K562 (cell line): ENCODE measurements at regions not wholly inside any gene's neighbourhood (a gene's known extent, or its start where the extent isn't known, plus 50 kb on each side); places are given as distances from the start of the nearest gene placed in this dataset.

Source experiments
- ATAC-seq: fragments of 200-7000 bp; cut with Tn5 transposase; 3 replicates; pipeline ENCODE4 v1.9.1; 2020; ENCODE audit warnings: moderate library complexity
- BruUV-seq: library from RNA; stranded (reverse); fragments of 400-500 nt; replicated peaks from 2 replicates; lab custom pipeline; 2021; lab: Mats Ljungman, UMichigan
- CTCF ChIA-PET: fragments of 300-600 bp; formaldehyde crosslinking; extraction: SDS; loops from one replicate; lab custom pipeline; 2021; ENCODE audit warnings: low intra/inter-chr PET ratio; lab: Yijun Ruan, JAX
- POLR2A ChIA-PET: fragments of 300-600, 350-650 bp; sonication (Branson Sonifier 250); formaldehyde crosslinking; extraction: SDS; loops from one replicate; lab custom pipeline; 2021; ENCODE audit warnings: antibody characterized with exemption, inconsistent platforms; lab: Yijun Ruan, JAX
- DNase-seq, 4 experiments: peaks; one replicate each; pipeline versions ENCODE4 v3.0.0 to v3.0.0-alpha.2; 2011 to 2018; ENCODE audit warnings: low spot score in 3 of 4, mixed read lengths in 3 of 4; ENCODE audit errors: extremely low read depth in 1 of 4
- FAIRE-seq: peaks from 2 replicates; lab custom pipeline; 2011; peaks lifted over from hg19 to GRCh38; lab: Jason Lieb, UNC
- H2AFZ ChIP-seq: 2 replicates; pipeline ENCODE4 v1.6.0; 2011; ENCODE audit warnings: low read depth, low read length, control low read depth, inconsistent platforms
- H3K27ac ChIP-seq: fragments of 200-600 bp; 3 replicates; pipeline ENCODE4 v1.8.0; 2011; ENCODE audit warnings: low read depth, mild to moderate bottlenecking, control low read depth, inconsistent platforms, low read length, moderate library complexity, mixed read lengths; ENCODE audit errors: extremely low read depth
- H3K27me3 ChIP-seq, 2 experiments: fragments of 300-600 bp in 1 of 2; 2 replicates in 1 of 2; 3 replicates in 1 of 2; pipeline versions ENCODE4 v1.6.0 to v1.8.0; 2011; ENCODE audit warnings: inconsistent platforms in 2 of 2, low read length in 2 of 2, mild to moderate bottlenecking in 1 of 2, mixed read lengths in 1 of 2, moderate library complexity in 1 of 2; ENCODE audit not compliant: control insufficient read depth in 2 of 2, insufficient read depth in 2 of 2
- H3K36me3 ChIP-seq: fragments of 300-600 bp; 3 replicates; pipeline ENCODE4 v1.8.0; 2011; ENCODE audit warnings: mild to moderate bottlenecking, low read length, inconsistent platforms; ENCODE audit not compliant: control insufficient read depth, insufficient read depth
- H3K4me1 ChIP-seq, 2 experiments: fragments of 200-600 bp in 1 of 2; replicated peaks in 1 of 2; 2 replicates in 1 of 2; 3 replicates in 1 of 2; pipeline versions ENCODE4 v1.5.1 to v1.8.0; 2011; ENCODE audit warnings: inconsistent platforms in 2 of 2, low read length in 2 of 2, mild to moderate bottlenecking in 1 of 2, mixed read lengths in 1 of 2, moderate library complexity in 1 of 2; ENCODE audit not compliant: control insufficient read depth in 2 of 2, insufficient read depth in 2 of 2
- H3K4me2 ChIP-seq: 2 replicates; pipeline ENCODE4 v1.6.1; 2011; ENCODE audit warnings: low read length, control low read depth, inconsistent platforms, mixed read lengths; ENCODE audit not compliant: insufficient read depth
- H3K4me3 ChIP-seq: fragments of 200-600 bp; sonication (generic), shearing (Covaris generic); 2 replicates; pipeline ENCODE4 v1.5.1; 2016; ENCODE audit warnings: control low read depth, inconsistent platforms
- H3K79me2 ChIP-seq: fragments of 200-600 bp; 3 replicates; pipeline ENCODE4 v1.8.0; 2011; ENCODE audit warnings: low read length, inconsistent platforms; ENCODE audit not compliant: control insufficient read depth, insufficient read depth
- H3K9ac ChIP-seq, 2 experiments: 2 replicates each; pipeline versions ENCODE4 v1.6.0 to v1.6.1; 2011; ENCODE audit warnings: low read depth in 2 of 2, low read length in 2 of 2, control low read depth in 1 of 2, inconsistent platforms in 1 of 2, mild to moderate bottlenecking in 1 of 2, mixed read lengths in 1 of 2; ENCODE audit not compliant: insufficient read depth in 1 of 2
- H3K9me1 ChIP-seq: one replicate; pipeline ENCODE4 v1.6.0; 2011; ENCODE audit warnings: inconsistent platforms, mild to moderate bottlenecking, low read length, moderate library complexity; ENCODE audit not compliant: control insufficient read depth, insufficient read depth
- H3K9me3 ChIP-seq: replicated peaks from 2 replicates; pipeline ENCODE4 v1.5.1; 2011; ENCODE audit warnings: low read depth, low read length, inconsistent platforms; ENCODE audit not compliant: control insufficient read depth, insufficient read depth
- H4K20me1 ChIP-seq: replicated peaks from 2 replicates; pipeline ENCODE4 v1.6.1; 2011; ENCODE audit warnings: low read length, inconsistent platforms, mixed read lengths; ENCODE audit not compliant: control insufficient read depth, insufficient read depth
- ETS2 ChIP-seq: IDR thresholded peaks from 2 replicates; pipeline ENCODE4 v1.6.1; 2016; ENCODE audit warnings: borderline replicate concordance, missing genetic modification characterization, mild to moderate bottlenecking, moderate library complexity, missing compliant biosample characterization; ENCODE audit not compliant: poor library complexity, severe bottlenecking
- FIP1L1 ChIP-seq: fragments of 200-400 bp; formaldehyde crosslinking; IDR thresholded peaks from 2 replicates; pipeline ENCODE4 v1.6.1; 2018; ENCODE audit warnings: mild to moderate bottlenecking, low read depth, low read length; ENCODE audit not compliant: poor library complexity, severe bottlenecking
- JUND ChIP-seq, 2 experiments: IDR thresholded peaks; 2 replicates in 1 of 2; 3 replicates in 1 of 2; pipeline ENCODE4 v1.6.1; 2011; ENCODE audit warnings: borderline replicate concordance in 2 of 2, low read depth in 2 of 2, low read length in 2 of 2, improper control_type of control experiment in 1 of 2, missing biosample characterization in 1 of 2, missing genetic modification characterization in 1 of 2, missing genetic modification reagents in 1 of 2
- NBN ChIP-seq: fragments of 450-650 bp; IDR thresholded peaks from 2 replicates; pipeline ENCODE4 v1.6.1; 2016; ENCODE audit warnings: low read depth, mild to moderate bottlenecking
- NFYB ChIP-seq: IDR thresholded peaks from 2 replicates; pipeline ENCODE4 v1.6.1; 2011; ENCODE audit warnings: mild to moderate bottlenecking, moderate library complexity; ENCODE audit not compliant: insufficient read length; ENCODE audit errors: extremely low read depth
- NUFIP1 ChIP-seq: fragments of 450-650 bp; IDR thresholded peaks from 2 replicates; pipeline ENCODE4 v1.6.1; 2018; ENCODE audit not compliant: partially characterized antibody
- PREB ChIP-seq: sonication (generic); formaldehyde crosslinking; IDR thresholded peaks from 2 replicates; pipeline ENCODE4 v1.8.1; 2023; ENCODE audit warnings: mild to moderate bottlenecking, missing genetic modification reagents
- SAFB ChIP-seq: fragments of 200-400 bp; formaldehyde crosslinking; IDR thresholded peaks from 2 replicates; pipeline ENCODE4 v1.6.1; 2017; ENCODE audit warnings: low read depth, low read length, borderline replicate concordance
- SMAD1 ChIP-seq: fragments of 150-350 bp; IDR thresholded peaks from 2 replicates; pipeline ENCODE4 v1.6.1; 2014; ENCODE audit warnings: low read length, low read depth; ENCODE audit not compliant: partially characterized antibody
- SRF ChIP-seq, 2 experiments: fragments of 250-450, 450-650 bp in 1 of 2; sonication (Bioruptor Pico) in 1 of 2; sonication (generic) in 1 of 2; formaldehyde crosslinking; IDR thresholded peaks; 2 replicates each; pipeline versions ENCODE4 v1.5.0 to v1.5.1; 2020 to 2022; ENCODE audit warnings: mild to moderate bottlenecking in 1 of 2, missing genetic modification reagents in 1 of 2
- TCFL5 ChIP-seq: fragments of 250-450 bp; sonication (Bioruptor Pico); conservative IDR thresholded peaks from 2 replicates; pipeline ENCODE4 v1.6.1; 2021; ENCODE audit warnings: mild to moderate bottlenecking, moderate library complexity, matching md5 sums
- ZNF184 ChIP-seq: sonication (generic); formaldehyde crosslinking; IDR thresholded peaks from 2 replicates; pipeline ENCODE4 v1.5.0; 2020; ENCODE audit warnings: missing genetic modification reagents
- ZSCAN32 ChIP-seq: fragments of 450-650 bp; formaldehyde crosslinking; IDR thresholded peaks from 2 replicates; pipeline ENCODE4 v1.4.0; 2020; ENCODE audit warnings: mild to moderate bottlenecking, moderate library complexity
- WGBS: fragments of 100-300 bp; shearing (Covaris generic); methylation state at CpG from one replicate; pipeline ENCODE4 v1.1.6; 2016; ENCODE audit warnings: low coverage, mixed read lengths; ENCODE audit not compliant: insufficient coverage; ENCODE audit errors: missing lambda C conversion rate; 5-methylcytosine and 5-hydroxymethylcytosine counted together
- in situ Hi-C: fragments of 300-500 bp; cut with MboI; formaldehyde crosslinking; loops from 4 replicates; pipeline ENCODE4 v1.15.0; 2018; ENCODE audit warnings: inconsistent platforms, mixed read lengths
- intact Hi-C: fragments of 100-400 bp; cut with micrococcal nuclease; formaldehyde crosslinking; loops from 2 replicates; pipeline ENCODE4 v1.14.2; 2022
- TF ChIP-seq, protein P1 (sequence below): sonication (generic); formaldehyde crosslinking; IDR thresholded peaks from 2 replicates; pipeline ENCODE4 v1.8.0; 2022; ENCODE audit warnings: mild to moderate bottlenecking, missing genetic modification reagents

DNA sequence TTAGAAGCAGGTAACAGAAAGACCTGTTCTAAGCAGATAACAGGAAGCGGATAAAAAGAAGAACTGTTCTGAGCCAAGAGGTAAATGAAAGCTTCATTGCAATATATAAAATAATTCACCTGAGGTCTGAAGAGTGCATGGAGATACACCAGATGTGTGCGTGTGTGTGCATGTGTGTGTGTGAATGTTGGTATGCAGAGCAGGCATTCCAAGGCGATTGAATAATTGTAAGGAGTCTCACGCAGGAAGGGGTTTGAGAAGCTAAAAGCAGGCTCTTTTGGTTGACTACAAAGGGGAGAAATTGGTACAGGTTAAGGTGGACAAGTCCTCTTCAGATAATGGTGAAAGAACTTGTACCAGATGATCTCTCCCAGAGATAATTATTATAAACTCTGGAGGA is 450.6 kb downstream of the DNAJB9 start:
- TF ChIP-seq ZNF184 (CRISPR knock-in tag), result no peak
- no peak for TF ChIP-seq SAFB
- no peak for TF ChIP-seq SRF (CRISPR knock-in tag; IDR thresholded peaks at IDR 0.05)
- TF ChIP-seq ETS2 (tag), result no peak
- TF ChIP-seq JUND (IDR thresholded peaks at IDR 0.05; ENCODE audit: borderline replicate concordance, low read depth, low read length), result no peak
- TF ChIP-seq JUND (tag; IDR thresholded peaks at IDR 0.05; ENCODE audit: borderline replicate concordance, low read depth, low read length), result no peak
- TF ChIP-seq SMAD1, result no peak
- TF ChIP-seq TCFL5 (CRISPR knock-in tag), result no peak
- TF ChIP-seq NFYB, result no peak
- TF ChIP-seq ZSCAN32, result no peak
- TF ChIP-seq NBN, result no peak
- TF ChIP-seq FIP1L1, result no peak
- TF ChIP-seq, protein P1, sequence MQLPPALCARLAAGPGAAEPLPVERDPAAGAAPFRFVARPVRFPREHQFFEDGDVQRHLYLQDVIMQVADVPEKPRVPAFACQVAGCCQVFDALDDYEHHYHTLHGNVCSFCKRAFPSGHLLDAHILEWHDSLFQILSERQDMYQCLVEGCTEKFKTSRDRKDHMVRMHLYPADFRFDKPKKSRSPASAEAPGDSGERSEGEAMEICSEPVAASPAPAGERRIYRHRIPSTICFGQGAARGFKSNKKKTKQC, result no peak
- TF ChIP-seq NUFIP1, result no peak
- no peak for TF ChIP-seq PREB
- intact Hi-C loops (no loop called here), in situ Hi-C loops (no loop called here)
- no peaks in the 10 kb centered on the region for H3K36me3 ChIP-seq
- ChIA-PET CTCF (no interaction called here), POLR2A (no interaction called here)
- no peak overlapping the region for H3K4me2 ChIP-seq
- no peak overlapping the region for H2AFZ ChIP-seq
- ATAC-seq, result no peak
- no TSS peak for BruUV-seq
- no peak overlapping the region for H3K9ac ChIP-seq
- no peaks in the 10 kb centered on the region for H4K20me1 ChIP-seq
- H3K9me1 ChIP-seq, result no peaks in the 10 kb centered on the region
- H3K27ac ChIP-seq, result no peak overlapping the region
- no peaks in the 10 kb centered on the region; the same call in 1 of the 2 replicates for H3K9me3 ChIP-seq
- no peaks in the 10 kb centered on the region for H3K27me3 ChIP-seq
- no peak for FAIRE-seq
- no peaks in the 10 kb centered on the region for H3K79me2 ChIP-seq
- no peaks in the 10 kb centered on the region for H3K4me1 ChIP-seq
- no peak for DNase-seq
- 5% methylated on average over 4 of the region's 4 CpGs for WGBS
- H3K4me3 ChIP-seq, result no peak overlapping the region
